Chondrocyte (in vitro differentiated cells): ENCODE measurements at regions not wholly inside any gene's neighbourhood (a gene's known extent, or its start where the extent isn't known, plus 50 kb on each side); places are given as distances from the start of the nearest gene placed in this dataset.

ENCODE experiments used
- DNase-seq: peaks from one replicate; pipeline ENCODE4 v3.0.0; 2021; ENCODE audit warnings: mixed read lengths, low spot score
- H3K27ac Mint-ChIP-seq: one replicate; pipeline ENCODE4 v1.8.0; 2021; ENCODE audit warnings: mild to moderate bottlenecking, moderate library complexity, mixed read lengths; ENCODE audit not compliant: unreplicated experiment
- H3K27me3 Mint-ChIP-seq: 2 replicates; pipeline ENCODE4 v1.8.0; 2021; ENCODE audit warnings: low read depth, mixed read lengths
- H3K36me3 Mint-ChIP-seq: 2 replicates; pipeline ENCODE4 v1.8.0; 2021; ENCODE audit warnings: low read depth, mixed read lengths
- H3K4me1 Mint-ChIP-seq: 2 replicates; pipeline ENCODE4 v1.8.0; 2021; ENCODE audit warnings: low read depth, mild to moderate bottlenecking, mixed read lengths
- H3K4me3 Mint-ChIP-seq: one replicate; pipeline ENCODE4 v1.8.0; 2021; ENCODE audit warnings: mild to moderate bottlenecking, moderate library complexity, mixed read lengths; ENCODE audit not compliant: unreplicated experiment
- H3K9me3 Mint-ChIP-seq: 2 replicates; pipeline ENCODE4 v1.8.0; 2021; ENCODE audit warnings: low read depth, mixed read lengths
- TF ChIP-seq, protein P1 (sequence below): fragments of 200-600 bp; sonication (generic); IDR thresholded peaks from 2 replicates; pipeline ENCODE4 v1.5.0; 2021; ENCODE audit warnings: antibody characterized with exemption, mild to moderate bottlenecking, moderate library complexity

- Mint-ChIP-seq H3K9me3 (peaks cover 5% of the 10 kb centered on the region), H3K27me3 (no peaks in the 10 kb centered on the region), H3K36me3 (peaks cover 2% of the 10 kb centered on the region), H3K4me1 (peaks cover 15% of the 10 kb centered on the region), H3K4me3 (no peak overlapping the region), H3K27ac (no peak overlapping the region)
- TF ChIP-seq, protein P1, sequence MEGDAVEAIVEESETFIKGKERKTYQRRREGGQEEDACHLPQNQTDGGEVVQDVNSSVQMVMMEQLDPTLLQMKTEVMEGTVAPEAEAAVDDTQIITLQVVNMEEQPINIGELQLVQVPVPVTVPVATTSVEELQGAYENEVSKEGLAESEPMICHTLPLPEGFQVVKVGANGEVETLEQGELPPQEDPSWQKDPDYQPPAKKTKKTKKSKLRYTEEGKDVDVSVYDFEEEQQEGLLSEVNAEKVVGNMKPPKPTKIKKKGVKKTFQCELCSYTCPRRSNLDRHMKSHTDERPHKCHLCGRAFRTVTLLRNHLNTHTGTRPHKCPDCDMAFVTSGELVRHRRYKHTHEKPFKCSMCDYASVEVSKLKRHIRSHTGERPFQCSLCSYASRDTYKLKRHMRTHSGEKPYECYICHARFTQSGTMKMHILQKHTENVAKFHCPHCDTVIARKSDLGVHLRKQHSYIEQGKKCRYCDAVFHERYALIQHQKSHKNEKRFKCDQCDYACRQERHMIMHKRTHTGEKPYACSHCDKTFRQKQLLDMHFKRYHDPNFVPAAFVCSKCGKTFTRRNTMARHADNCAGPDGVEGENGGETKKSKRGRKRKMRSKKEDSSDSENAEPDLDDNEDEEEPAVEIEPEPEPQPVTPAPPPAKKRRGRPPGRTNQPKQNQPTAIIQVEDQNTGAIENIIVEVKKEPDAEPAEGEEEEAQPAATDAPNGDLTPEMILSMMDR, result no peak
- no peak for DNase-seq
Observed at GRCh38 chr17:71941920-71942319, 178.9 kb upstream of the SOX9 start.

- no peak for DNase-seq
- TF ChIP-seq, protein P1, result no peak
- Mint-ChIP-seq H3K9me3 (peaks cover 5% of the 10 kb centered on the region), H3K4me1 (peaks cover 8% of the 10 kb centered on the region), H3K36me3 (peaks cover 2% of the 10 kb centered on the region), H3K27me3 (no peaks in the 10 kb centered on the region), H3K27ac (no peak overlapping the region), H3K4me3 (no peak overlapping the region)
Observed at GRCh38 chr17:71942626-71943025, 178.2 kb upstream of the SOX9 start.

GRCh38 chr17:71948703-71949422 is 172.0 kb upstream of the SOX9 start:
- Mint-ChIP-seq H3K4me1 (peaks cover 8% of the 10 kb centered on the region), H3K27ac (no peak overlapping the region), H3K27me3 (no peaks in the 10 kb centered on the region), H3K9me3 (peaks cover 5% of the 10 kb centered on the region), H3K4me3 (no peak overlapping the region), H3K36me3 (peaks cover 2% of the 10 kb centered on the region)
- DNase-seq, result no peak
- TF ChIP-seq, protein P1, result no peak

DNA sequence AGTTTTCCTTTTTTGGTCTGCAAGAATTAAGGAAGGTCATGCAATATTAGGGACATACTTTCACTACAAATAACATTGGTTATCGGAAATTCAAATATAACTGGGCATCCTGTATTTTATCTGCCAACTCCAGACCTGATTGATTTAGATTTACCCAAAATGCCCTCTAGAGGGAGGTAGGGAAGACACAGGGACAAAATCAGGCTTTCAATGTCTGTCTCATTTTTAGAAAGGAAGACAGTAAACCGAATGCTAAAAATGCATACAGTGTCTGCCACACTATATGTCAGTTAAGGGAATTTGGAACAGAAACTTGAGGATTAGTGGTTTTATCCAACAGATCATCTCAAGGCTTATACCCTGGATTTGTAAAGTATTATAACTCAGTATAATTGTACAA is 161.7 kb upstream of the SOX9 start:
- Mint-ChIP-seq H3K36me3 (no peaks in the 10 kb centered on the region), H3K4me3 (no peak overlapping the region), H3K27me3 (no peaks in the 10 kb centered on the region), H3K9me3 (no peaks in the 10 kb centered on the region), H3K4me1 (peaks cover 3% of the 10 kb centered on the region), H3K27ac (no peak overlapping the region)
- TF ChIP-seq, protein P1, result peak; percentile 77
- DNase-seq, result no peak

DNA sequence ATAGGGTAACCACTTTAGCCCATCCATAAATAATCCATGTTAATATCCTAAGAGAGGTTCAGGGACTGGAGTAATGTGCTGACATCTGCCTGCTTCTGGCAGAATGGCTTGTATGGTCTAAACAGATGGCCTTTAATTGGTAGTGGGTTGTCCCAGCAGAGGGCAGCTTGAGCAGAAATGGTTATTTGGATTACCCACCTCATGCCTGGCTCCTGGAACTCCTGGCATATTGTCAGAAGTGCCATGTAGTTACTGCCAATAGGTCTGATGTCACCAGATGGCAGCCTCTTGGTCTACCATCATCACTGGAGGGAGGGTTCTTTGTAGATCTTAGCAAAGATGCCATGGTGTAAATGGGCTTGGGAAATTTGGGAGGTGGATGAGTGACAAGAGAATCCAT is 157.5 kb upstream of the SOX9 start:
- Mint-ChIP-seq H3K4me1 (peaks cover 12% of the 10 kb centered on the region), H3K36me3 (no peaks in the 10 kb centered on the region), H3K27me3 (no peaks in the 10 kb centered on the region), H3K27ac (no peak overlapping the region), H3K4me3 (no peak overlapping the region), H3K9me3 (no peaks in the 10 kb centered on the region)
- no peak for DNase-seq
- TF ChIP-seq, protein P1, result no peak
